ENCODE measurements at regions not wholly inside any gene's neighbourhood (a gene's known extent, or its start where the extent isn't known, plus 50 kb on each side); places are given as distances from the start of the nearest gene placed in this dataset.

DNA sequence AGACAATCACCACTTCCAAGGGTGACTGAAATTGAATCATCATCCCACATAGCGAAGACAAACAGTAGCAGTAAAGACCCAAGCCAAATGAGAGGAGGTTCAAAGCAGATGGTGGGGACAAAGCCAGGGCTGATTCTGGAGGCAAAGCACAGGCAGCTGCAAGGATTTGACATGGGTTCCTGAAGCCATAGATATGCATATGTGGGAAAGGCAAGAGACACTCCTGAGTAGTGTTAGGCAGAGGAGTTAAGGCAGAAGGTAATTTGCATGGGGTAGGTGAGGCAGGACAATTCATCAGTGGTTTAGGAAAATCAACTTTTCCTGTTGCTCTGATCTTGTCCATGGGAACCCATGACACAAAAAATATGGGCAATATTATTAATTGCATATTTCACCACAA is 462.8 kb downstream of the FAM181B start:
- TF ChIP-seq, protein P1, sequence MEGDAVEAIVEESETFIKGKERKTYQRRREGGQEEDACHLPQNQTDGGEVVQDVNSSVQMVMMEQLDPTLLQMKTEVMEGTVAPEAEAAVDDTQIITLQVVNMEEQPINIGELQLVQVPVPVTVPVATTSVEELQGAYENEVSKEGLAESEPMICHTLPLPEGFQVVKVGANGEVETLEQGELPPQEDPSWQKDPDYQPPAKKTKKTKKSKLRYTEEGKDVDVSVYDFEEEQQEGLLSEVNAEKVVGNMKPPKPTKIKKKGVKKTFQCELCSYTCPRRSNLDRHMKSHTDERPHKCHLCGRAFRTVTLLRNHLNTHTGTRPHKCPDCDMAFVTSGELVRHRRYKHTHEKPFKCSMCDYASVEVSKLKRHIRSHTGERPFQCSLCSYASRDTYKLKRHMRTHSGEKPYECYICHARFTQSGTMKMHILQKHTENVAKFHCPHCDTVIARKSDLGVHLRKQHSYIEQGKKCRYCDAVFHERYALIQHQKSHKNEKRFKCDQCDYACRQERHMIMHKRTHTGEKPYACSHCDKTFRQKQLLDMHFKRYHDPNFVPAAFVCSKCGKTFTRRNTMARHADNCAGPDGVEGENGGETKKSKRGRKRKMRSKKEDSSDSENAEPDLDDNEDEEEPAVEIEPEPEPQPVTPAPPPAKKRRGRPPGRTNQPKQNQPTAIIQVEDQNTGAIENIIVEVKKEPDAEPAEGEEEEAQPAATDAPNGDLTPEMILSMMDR (IDR thresholded peaks at IDR 0.05), result no peak
- Mint-ChIP-seq H3K27me3 (no peaks in the 10 kb centered on the region), H3K4me1 (ENCODE audit: low read depth) (no peaks in the 10 kb centered on the region), H3K9me3 (no peaks in the 10 kb centered on the region), H3K4me3 (no peak overlapping the region), H3K27ac (no peak overlapping the region), H3K36me3 (ENCODE audit: low read depth) (no peaks in the 10 kb centered on the region)
- ChIA-PET CTCF (no interaction called here), POLR2A (no interaction called here)
- intact Hi-C loops (cut with micrococcal nuclease), result no loop called here
- DNase-seq (no peak), ATAC-seq (no peak)

- Mint-ChIP-seq H3K36me3 (ENCODE audit: low read depth) (no peaks in the 10 kb centered on the region), H3K27ac (no peak overlapping the region), H3K4me1 (ENCODE audit: low read depth) (no peaks in the 10 kb centered on the region), H3K27me3 (no peaks in the 10 kb centered on the region), H3K9me3 (no peaks in the 10 kb centered on the region), H3K4me3 (no peak overlapping the region)
- ATAC-seq (no peak), DNase-seq (no peak)
- TF ChIP-seq, protein P1 (IDR thresholded peaks at IDR 0.05), result no peak
- ChIA-PET POLR2A (no interaction called here), CTCF (no interaction called here)
- intact Hi-C loops (cut with micrococcal nuclease), result no loop called here
Observed at GRCh38 chr11:82268627-82269026, 465.0 kb downstream of the FAM181B start.

DNA sequence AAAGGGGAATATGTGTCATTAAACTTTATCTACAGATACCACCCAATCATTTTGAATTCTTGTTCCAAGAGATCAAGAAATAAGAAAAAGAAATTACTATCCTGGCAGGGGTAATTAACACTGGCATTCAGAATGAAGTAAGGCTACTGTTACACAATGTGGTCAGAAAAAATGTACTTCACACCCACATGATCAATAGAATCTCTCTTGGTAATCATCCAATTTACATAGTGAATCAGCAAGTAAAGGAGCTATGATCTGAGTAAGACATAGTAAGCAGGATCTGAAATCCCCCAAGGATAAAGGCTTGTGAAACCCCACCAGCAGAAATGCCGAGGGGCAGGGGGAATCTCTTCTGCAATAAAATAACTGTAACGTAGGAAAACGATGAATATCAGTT is 466.5 kb downstream of the FAM181B start:
- no peak for ATAC-seq
- POLR2A ChIA-PET, result no interaction called here
- CTCF ChIA-PET, result no interaction called here
- DNase-seq, result no peak
- H3K4me1 Mint-ChIP-seq (ENCODE audit: low read depth), result no peaks in the 10 kb centered on the region
- no peaks in the 10 kb centered on the region for H3K27me3 Mint-ChIP-seq
- TF ChIP-seq, protein P1 (IDR thresholded peaks at IDR 0.05), result no peak
- no peaks in the 10 kb centered on the region for H3K36me3 Mint-ChIP-seq (ENCODE audit: low read depth)
- H3K27ac Mint-ChIP-seq, result no peak overlapping the region
- intact Hi-C loops (cut with micrococcal nuclease), result no loop called here
- no peaks in the 10 kb centered on the region for H3K9me3 Mint-ChIP-seq
- no peak overlapping the region for H3K4me3 Mint-ChIP-seq

DNA sequence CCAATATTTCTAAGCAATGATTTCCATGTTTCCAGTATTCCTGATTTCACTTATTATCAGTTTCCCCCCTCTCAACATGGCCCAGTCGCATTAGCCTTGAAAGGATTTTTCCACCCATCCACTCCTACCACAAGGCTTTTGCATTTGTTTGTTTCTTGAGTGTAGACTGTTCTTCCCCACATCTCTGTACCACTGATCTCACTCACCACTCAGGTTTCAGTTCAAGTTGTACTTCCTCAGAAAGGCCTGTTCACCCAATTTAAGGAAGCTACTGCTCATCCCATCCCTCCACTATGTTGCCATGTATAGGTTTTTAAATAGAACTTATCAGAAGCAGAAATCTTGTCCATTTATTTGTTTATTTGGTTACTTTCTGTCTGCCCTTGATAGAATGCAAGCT is 472.3 kb downstream of the FAM181B start:
- intact Hi-C loops (cut with micrococcal nuclease), result no loop called here
- Mint-ChIP-seq H3K9me3 (no peaks in the 10 kb centered on the region), H3K27ac (no peak overlapping the region), H3K36me3 (ENCODE audit: low read depth) (no peaks in the 10 kb centered on the region), H3K27me3 (no peaks in the 10 kb centered on the region), H3K4me1 (ENCODE audit: low read depth) (no peaks in the 10 kb centered on the region), H3K4me3 (no peak overlapping the region)
- DNase-seq (no peak), ATAC-seq (no peak)
- POLR2A ChIA-PET, result no interaction called here
- TF ChIP-seq, protein P1 (IDR thresholded peaks at IDR 0.05), result no peak
- CTCF ChIA-PET, result no interaction called here

DNA sequence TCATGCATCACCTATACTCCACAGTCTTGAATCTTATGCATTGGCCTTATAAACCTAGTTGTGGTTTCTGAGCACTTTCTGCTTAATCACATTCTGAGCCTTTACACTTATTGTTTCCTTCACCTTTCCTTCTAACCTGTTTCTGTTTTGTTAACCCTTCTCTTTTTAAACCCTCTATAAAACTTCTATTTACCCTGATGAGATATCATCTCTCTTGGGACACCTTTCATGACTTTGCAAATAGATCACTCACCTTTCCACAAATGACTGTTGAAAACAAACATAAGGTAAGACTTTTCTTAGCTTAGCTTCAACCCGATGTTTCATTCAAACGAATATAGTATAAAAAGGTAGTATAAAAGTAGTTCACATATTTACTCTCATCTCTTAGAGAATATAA is 483.6 kb downstream of the FAM181B start:
- Mint-ChIP-seq H3K9me3 (no peaks in the 10 kb centered on the region), H3K4me1 (ENCODE audit: low read depth) (no peaks in the 10 kb centered on the region), H3K4me3 (no peak overlapping the region), H3K27ac (no peak overlapping the region), H3K27me3 (peaks cover 5% of the 10 kb centered on the region), H3K36me3 (ENCODE audit: low read depth) (no peaks in the 10 kb centered on the region)
- ATAC-seq (no peak), DNase-seq (no peak)
- intact Hi-C loops (cut with micrococcal nuclease), result no loop called here
- ChIA-PET POLR2A (no interaction called here), CTCF (no interaction called here)
- TF ChIP-seq, protein P1 (IDR thresholded peaks at IDR 0.05), result no peak
